ENCODE measurements at regions not wholly inside any gene's neighbourhood (a gene's known extent, or its start where the extent isn't known, plus 50 kb on each side); places are given as distances from the start of the nearest gene placed in this dataset.

- Histone ChIP-seq H3K27me3 (no peaks in the 10 kb centered on the region), H3K27ac (no peak overlapping the region), H3K36me3 (no peaks in the 10 kb centered on the region), H3K9me3 (no peaks in the 10 kb centered on the region), H3K4me1 (no peaks in the 10 kb centered on the region), H3K4me3 (no peak overlapping the region)
- no peak for DNase-seq
- TF ChIP-seq CTCF (IDR thresholded peaks at IDR 0.05) = no peak
- no peak for FAIRE-seq
- no peak for ATAC-seq
- 81 to 84% methylated on average over 4 of the region's 4 CpGs for WGBS, 2 donors
- intact Hi-C loops (cut with DNase I) = no loop called here
Measured at GRCh38 chr3:151935446-151935845, 62.0 kb downstream of the SUCNR1 start.

- H3K4me3 ChIP-seq = no peak overlapping the region
- H3K9me3 ChIP-seq = no peaks in the 10 kb centered on the region
- FAIRE-seq (no peak), ATAC-seq (no peak), DNase-seq (no peak)
- H3K36me3 ChIP-seq = no peaks in the 10 kb centered on the region
- H3K27me3 ChIP-seq = no peaks in the 10 kb centered on the region
- no peak for TF ChIP-seq CTCF (IDR thresholded peaks at IDR 0.05)
- H3K27ac ChIP-seq = no peak overlapping the region
- intact Hi-C loops (cut with DNase I) = no loop called here
- WGBS, 2 donors = 80 to 89% methylated on average over 2 of the region's 2 CpGs
- no peaks in the 10 kb centered on the region for H3K4me1 ChIP-seq
Measured at GRCh38 chr3:151940481-151940880, 67.0 kb downstream of the SUCNR1 start.

- 57 to 73% methylated on average over 1 of the region's 1 CpG for WGBS, 2 donors
- no peak for ATAC-seq
- H3K36me3 ChIP-seq = no peaks in the 10 kb centered on the region
- no peaks in the 10 kb centered on the region for H3K27me3 ChIP-seq
- H3K27ac ChIP-seq = no peak overlapping the region
- intact Hi-C loops (cut with DNase I) = no loop called here
- no peak for FAIRE-seq
- no peak for TF ChIP-seq CTCF (IDR thresholded peaks at IDR 0.05)
- DNase-seq = no peak
- no peak overlapping the region for H3K4me3 ChIP-seq
- H3K9me3 ChIP-seq = no peaks in the 10 kb centered on the region
- no peaks in the 10 kb centered on the region for H3K4me1 ChIP-seq
Measured at GRCh38 chr3:151943539-151943938, 70.1 kb downstream of the SUCNR1 start.

- H3K4me3 ChIP-seq = no peak overlapping the region
- no peaks in the 10 kb centered on the region for H3K36me3 ChIP-seq
- no peak for TF ChIP-seq CTCF (IDR thresholded peaks at IDR 0.05)
- DNase-seq (no peak), ATAC-seq (no peak), FAIRE-seq (no peak)
- H3K9me3 ChIP-seq = no peaks in the 10 kb centered on the region
- no peaks in the 10 kb centered on the region for H3K27me3 ChIP-seq
- intact Hi-C loops (cut with DNase I) = no loop called here
- no peak overlapping the region for H3K27ac ChIP-seq
- no peaks in the 10 kb centered on the region for H3K4me1 ChIP-seq
Measured at GRCh38 chr3:151944356-151944755, 70.9 kb downstream of the SUCNR1 start.

- DNase-seq (no peak), FAIRE-seq (no peak), ATAC-seq (no peak)
- TF ChIP-seq CTCF (IDR thresholded peaks at IDR 0.05) = no peak
- no peak overlapping the region for H3K27ac ChIP-seq
- no peaks in the 10 kb centered on the region for H3K36me3 ChIP-seq
- no peak overlapping the region for H3K4me3 ChIP-seq
- no peaks in the 10 kb centered on the region for H3K27me3 ChIP-seq
- intact Hi-C loops (cut with DNase I) = no loop called here
- no peaks in the 10 kb centered on the region for H3K9me3 ChIP-seq
- WGBS, 2 donors = 89 to 100% methylated on average over 1 of the region's 1 CpG
- H3K4me1 ChIP-seq = no peaks in the 10 kb centered on the region
Measured at GRCh38 chr3:151946606-151947005, 73.2 kb downstream of the SUCNR1 start.
